ENCODE measurements at regions not wholly inside any gene's neighbourhood (a gene's known extent, or its start where the extent isn't known, plus 50 kb on each side); places are given as distances from the start of the nearest gene placed in this dataset.
"Not testable (repeated sequence)": the region's sequence is repeated elsewhere in the genome, so short reads cannot be mapped to it uniquely, and the experiment has no call there.

GRCh38 chr14:30072454-30072853, 144.8 kb upstream of the PRKD1 start:
- DNase-seq (ENCODE audit: low spot score) = not testable (repeated sequence)

DNA sequence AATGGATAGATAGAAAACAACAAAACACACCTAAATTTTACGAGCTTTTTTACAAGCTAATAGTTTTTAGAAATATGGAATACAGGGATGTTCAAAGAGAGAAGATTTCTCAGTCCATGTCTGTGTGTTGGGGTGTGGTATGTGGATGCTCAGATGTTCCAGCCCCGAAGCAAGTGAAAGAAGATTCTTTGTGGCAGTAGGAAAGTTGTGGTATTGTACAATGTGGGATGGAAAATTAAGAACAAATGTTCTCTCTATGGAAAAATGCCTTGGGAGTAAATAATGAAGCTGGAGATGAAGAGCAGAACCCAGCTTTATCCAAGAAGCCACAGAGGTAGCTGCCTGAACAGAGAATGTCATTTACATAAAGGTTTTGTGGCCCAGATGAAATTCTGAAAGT, 150.3 kb upstream of the PRKD1 start:
- DNase-seq (ENCODE audit: low spot score) = no peak

DNA sequence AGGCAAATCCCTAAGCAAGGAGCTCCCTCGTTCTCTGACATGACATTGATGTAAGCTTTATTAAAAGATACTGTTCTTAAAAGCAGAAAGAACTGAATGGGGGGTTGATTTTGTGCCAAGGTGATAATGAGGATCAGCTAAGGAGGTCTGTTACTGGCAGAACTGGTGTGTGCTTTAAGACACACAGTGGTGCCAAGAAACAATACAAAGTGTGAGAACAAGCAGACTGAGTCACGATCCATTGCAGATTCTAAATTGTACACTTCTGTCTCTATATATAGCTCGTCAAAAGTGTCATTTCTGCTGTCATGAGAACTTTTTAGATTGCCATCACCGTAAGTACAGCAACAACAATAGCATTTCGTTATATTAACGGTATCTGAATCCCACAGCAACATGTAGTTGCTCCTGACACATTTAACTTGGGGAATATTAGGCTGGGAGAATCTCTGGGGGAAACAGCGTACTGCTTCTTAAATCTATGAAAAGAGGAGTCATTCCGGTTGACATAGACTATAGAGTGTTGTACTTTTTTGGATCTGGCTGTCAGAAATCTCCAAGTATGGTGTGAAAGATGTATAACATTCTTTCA, 151.3 kb upstream of the PRKD1 start:
- DNase-seq (ENCODE audit: low spot score) = no peak

DNA sequence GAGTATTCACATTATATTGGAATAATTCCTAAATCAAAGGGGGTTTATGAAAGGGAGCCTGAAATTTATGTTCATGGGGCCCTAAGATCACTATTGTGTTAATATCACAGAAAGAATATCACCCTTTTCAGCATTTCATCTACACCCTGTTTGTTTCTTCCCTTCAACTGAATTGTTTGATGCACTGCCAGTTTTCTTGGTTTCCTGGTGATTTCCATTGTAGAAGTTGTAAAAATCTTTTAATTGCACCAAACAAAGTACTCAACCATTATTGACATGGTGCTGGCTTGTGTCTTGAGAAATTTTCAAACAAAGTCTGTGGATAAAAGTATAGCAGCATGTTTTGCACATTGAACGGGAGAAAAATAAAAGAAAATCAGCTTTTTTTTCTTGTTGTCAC, 154.8 kb upstream of the PRKD1 start:
- DNase-seq (ENCODE audit: low spot score) = no peak

DNA sequence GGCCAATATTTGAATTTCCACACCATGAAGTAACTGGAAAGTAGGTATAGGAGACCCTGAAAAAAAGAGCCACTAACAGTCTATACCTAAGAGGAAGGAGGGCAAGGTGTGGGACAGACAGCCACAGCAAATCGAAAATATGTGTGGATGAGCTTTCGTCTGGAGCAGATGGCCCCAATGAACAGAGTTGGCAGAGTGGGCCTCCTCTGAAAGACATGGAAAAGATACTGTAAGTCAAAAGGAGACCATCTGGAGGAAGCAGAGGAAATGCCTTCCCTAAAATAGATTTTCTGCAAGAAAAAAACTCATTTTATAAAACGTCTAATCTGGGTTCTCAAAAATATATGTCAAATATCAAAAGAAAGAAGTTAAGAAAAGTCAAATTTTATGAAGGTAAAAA, 157.2 kb upstream of the PRKD1 start:
- DNase-seq (ENCODE audit: low spot score) = no peak

GRCh38 chr14:30085943-30086342, 158.3 kb upstream of the PRKD1 start:
- no peak for DNase-seq (ENCODE audit: low spot score)

DNA sequence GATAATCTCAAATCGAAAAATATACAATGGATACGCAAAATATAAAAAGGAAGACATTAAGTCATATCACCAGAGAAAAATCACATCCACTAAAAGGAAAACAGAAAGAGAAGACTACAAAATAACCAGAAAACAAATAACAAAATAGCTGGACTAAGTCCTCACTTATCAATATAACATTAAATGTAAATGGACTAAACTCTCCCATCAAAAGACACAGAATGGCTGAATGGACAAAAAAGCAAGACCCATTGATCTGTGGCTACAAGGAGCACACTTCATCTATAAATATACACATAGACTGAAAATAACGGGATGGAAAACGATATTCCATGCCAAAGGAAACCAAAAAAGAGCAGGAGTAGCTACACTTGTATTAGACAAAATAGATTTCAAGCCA, 161.0 kb upstream of the PRKD1 start:
- no peak for DNase-seq (ENCODE audit: low spot score)

- DNase-seq (ENCODE audit: low spot score) = no peak
Observed at GRCh38 chr14:30108975-30109700, 181.5 kb upstream of the PRKD1 start.

- DNase-seq (ENCODE audit: low spot score) = no peak
Observed at GRCh38 chr14:30114051-30114450, 186.4 kb upstream of the PRKD1 start.

DNA sequence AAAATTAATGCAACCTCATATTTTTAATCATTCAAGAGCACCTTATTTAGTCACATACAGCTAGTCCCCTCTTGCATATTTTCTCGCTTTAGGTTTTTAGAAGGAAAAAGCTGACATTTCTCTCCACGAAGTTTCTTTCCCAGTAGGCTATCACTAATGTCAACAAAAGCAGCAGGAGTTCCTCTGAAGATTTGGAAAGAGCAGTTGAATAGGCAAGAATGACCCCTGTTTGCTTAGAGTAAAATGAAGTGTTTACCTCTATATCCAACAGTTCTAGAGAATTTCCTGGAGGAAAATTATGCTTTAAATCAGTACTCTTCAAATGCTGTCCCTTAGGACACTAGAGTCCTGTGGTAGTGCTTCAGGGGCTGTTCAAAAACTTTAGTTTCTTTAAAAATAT, 188.1 kb upstream of the PRKD1 start:
- DNase-seq (ENCODE audit: low spot score) = no peak

GRCh38 chr14:30118992-30119640, 191.5 kb upstream of the PRKD1 start:
- no peak for DNase-seq (ENCODE audit: low spot score)

DNA sequence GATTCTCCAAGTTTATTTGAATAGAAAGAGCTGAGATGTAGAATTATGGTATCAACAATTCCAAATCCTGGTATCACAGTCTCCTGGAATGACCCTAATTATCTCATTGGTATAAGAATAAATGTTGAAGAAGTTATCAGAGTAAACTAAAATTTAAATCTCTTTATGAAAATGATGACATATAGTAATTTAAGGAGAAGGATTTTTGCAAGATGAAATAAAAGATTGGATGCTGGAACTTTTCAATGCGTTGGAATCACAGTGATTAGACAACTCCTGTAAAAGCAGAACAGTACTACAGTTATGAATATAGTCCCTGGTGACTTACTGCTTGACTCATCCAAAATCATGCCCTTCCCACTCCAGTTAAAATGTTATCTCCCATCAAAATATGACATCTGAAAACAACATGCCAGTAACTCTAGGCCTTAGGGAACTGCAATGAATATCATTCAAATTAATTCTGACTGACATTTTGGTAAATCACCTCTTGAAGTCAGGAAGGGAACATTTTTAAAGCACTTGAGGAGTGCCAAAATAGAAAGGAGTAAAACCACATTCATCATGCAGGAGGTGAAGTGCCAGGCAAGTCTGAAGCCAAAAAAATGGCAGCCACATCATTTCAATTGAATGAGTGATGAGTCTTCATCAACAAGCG, 197.8 kb upstream of the PRKD1 start:
- DNase-seq (ENCODE audit: low spot score) = no peak

GRCh38 chr14:30129807-30130206, 202.2 kb upstream of the PRKD1 start:
- DNase-seq (ENCODE audit: low spot score) = no peak

DNA sequence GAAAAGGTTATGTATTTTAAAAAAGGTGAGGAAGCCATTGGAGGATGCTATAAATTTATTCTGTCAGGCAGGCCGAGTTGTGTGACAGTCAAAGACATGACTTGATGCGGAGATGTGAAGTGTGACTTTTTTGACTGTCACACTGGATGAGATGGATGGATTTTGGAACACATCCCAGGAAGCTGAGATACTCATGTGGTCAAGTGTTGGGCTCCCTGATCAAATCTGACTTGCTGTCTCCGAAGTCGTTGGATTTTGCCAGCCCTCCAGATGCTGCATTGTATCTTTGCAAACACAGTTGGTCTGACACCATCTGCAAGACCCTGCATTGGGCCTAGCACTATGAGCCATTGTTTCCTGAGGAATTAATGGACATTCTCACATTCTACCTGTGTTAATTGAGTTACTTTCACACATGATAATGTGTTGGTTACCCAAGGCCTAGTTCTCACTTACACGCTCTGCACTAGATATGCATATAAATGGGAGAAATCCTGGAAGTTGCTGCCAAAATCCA, 204.0 kb upstream of the PRKD1 start:
- no peak for DNase-seq (ENCODE audit: low spot score)

GRCh38 chr14:30132196-30132595, 204.5 kb upstream of the PRKD1 start:
- no peak for DNase-seq (ENCODE audit: low spot score)

DNA sequence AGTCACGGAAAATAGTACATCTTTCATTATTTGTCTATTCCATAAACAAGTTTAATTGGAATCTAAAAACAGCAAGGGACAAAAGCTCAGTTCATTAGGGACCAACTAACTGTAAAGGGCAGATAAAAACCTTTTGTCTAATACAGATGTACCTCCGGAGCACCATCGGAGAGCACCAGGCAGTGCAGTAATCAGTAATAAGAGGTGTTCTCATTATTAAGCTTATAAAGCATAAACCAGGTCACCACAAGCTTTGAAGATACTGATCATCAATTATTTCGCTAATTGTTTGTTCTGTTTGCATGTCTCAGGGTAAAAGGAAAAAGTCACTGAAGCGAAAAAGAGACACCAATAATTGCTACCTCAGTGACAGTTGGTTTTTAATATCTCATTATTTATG, 207.3 kb upstream of the PRKD1 start:
- DNase-seq (ENCODE audit: low spot score) = no peak

DNA sequence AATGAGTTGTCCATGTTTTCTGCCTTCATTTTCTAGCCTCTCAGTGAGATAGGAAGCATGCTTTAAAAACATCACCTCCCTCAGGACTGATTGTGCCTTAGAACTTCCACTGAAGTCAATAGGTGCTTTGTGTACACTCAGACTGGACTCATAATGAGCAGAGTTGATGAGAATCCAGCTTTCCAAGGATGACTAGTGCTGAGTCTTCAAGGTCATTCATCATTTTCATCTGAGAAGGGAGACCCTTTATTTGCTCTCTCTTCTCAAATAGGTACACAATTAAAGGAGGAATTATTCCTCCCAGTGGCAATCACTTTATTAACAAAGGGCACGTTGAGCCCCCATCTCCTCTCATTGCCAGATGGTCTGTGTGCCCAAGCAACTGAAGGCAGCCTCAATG, 210.9 kb upstream of the PRKD1 start:
- DNase-seq (ENCODE audit: low spot score) = no peak

- no peak for DNase-seq (ENCODE audit: low spot score)
Observed at GRCh38 chr14:30142216-30142615, 214.6 kb upstream of the PRKD1 start.

DNA sequence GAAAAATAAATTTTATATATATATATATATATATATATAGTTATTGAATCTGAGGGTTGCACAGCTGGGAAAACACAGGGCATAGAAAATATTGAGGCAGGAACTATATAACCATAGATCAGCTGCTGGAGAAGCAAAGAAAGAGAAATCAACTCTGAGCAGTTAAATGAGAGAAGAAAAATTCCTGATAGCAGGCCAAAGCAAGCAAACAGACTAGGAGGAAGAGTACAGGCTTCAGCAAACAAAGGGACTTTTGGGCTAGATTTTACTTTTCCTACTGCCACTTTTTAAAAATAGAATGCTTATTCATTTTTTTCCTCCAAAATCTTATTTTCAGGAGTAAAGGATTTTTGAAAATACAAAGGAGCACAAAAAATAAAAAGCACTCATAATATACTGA, 216.0 kb upstream of the PRKD1 start:
- DNase-seq (ENCODE audit: low spot score) = no peak

- no peak for DNase-seq (ENCODE audit: low spot score)
Observed at GRCh38 chr14:30153717-30154116, 226.1 kb upstream of the PRKD1 start.

- DNase-seq (ENCODE audit: low spot score) = no peak
Observed at GRCh38 chr14:30156571-30156970, 228.9 kb upstream of the PRKD1 start.

DNA sequence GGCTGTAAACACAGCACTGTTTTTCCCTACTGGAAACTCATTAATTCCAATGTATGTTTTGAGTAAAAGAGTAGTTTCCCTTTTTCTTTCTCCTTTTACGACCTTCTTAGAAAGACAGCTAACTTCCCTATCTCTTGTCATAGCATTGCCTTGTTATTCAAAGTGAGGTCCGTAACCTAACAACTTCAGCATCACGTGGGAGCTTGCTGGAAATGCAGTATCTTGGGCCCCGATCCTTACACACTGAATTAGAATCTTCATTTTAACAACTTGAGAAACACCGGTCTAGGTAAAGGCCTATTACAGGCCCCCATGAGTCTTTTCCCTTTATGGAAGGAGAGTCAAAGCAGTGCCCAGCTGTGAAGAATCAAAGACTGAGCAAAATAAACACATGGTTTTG, 230.7 kb upstream of the PRKD1 start:
- DNase-seq (ENCODE audit: low spot score) = no peak

DNA sequence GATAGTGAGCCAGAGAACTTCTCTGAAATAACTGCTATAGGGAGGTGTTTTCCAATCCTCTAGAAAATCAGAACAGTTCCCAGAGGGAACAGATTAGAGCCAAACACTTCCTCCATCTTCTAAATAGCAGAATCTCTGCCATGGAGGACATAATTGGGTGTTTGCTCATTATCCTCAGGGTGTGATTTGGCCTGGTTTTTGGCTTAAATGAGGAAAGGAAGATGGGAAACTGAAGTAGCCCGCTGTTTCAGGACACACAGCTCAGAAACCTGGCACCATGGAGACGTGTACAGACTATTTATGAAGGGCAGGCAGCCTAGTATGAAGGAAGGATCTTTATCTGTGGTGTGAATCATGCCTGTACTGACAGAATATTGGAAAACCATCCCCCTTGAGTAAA, 231.7 kb upstream of the PRKD1 start:
- no peak for DNase-seq (ENCODE audit: low spot score)
